ENCODE measurements at regions not wholly inside any gene's neighbourhood (a gene's known extent, or its start where the extent isn't known, plus 50 kb on each side); places are given as distances from the start of the nearest gene placed in this dataset.
"Not testable (repeated sequence)": the region's sequence is repeated elsewhere in the genome, so short reads cannot be mapped to it uniquely, and the experiment has no call there.

DNA sequence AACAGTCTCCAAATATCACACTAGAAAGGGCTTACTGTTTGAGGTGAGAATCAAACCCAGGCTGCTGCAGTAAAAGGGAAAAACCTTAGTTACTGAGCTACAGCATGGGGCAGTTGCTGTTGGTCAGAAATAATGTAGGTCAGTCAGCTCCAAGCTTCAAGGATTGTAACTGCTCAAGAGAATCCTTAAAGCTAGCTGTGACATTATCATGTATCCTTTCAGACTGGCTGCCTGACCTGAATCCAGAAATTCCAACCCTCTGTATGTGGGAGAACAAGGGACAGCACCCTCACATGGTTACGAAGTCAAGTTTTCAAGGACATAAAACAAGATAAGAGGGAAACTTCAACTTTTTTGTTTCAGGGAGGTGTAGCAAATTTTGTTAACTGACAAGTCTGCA is 365.9 kb upstream of the NPAP1 start:
- DNase-seq (ENCODE audit: low spot score) = not testable (repeated sequence)

DNA sequence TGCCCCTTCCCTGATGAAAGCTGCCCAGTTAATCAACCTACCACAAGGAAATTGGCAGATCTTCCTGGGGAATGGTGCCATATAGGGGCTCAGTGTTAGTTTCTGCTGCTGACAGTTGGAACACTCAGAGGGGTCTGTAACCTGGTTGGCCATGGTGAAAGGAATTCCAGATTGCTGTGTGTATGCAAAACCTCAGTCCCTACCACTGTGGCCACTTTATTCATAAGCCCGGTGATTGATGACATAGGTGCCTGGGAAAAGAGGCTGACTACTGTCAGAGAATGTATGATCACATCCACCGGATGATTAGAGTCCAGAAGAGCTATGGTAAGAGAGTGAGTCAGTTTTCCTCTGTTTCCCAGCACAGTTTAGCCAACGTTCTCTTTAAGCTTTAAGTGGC is 363.9 kb upstream of the NPAP1 start:
- DNase-seq (ENCODE audit: low spot score) = not testable (repeated sequence)

- not testable (repeated sequence) for DNase-seq (ENCODE audit: low spot score)
Measured at GRCh38 chr15:24316326-24316725, 359.2 kb upstream of the NPAP1 start.

DNA sequence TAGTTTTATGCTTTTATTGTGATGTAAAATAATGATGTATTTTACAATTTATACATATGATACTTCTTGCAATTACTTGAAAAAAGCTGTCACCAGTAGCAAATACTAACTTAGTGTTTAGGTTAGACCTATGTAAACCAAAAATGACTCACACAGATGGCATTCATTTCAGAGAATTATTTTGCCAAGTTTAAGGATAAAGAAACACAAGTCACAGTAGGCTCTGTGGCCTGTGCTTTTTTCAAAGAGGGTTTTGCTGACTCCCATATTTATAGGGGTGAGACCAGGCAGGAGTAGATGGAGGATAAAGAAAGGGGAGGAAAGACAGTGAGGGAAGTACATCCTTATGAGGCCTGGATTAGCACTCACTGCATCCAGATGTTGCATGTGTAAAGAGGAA is 356.6 kb upstream of the NPAP1 start:
- DNase-seq (ENCODE audit: low spot score) = no peak

GRCh38 chr15:24324096-24324495 is 351.5 kb upstream of the NPAP1 start:
- DNase-seq (ENCODE audit: low spot score) = not testable (repeated sequence)

- DNase-seq (ENCODE audit: low spot score) = not testable (repeated sequence)
Measured at GRCh38 chr15:24326513-24326912, 349.1 kb upstream of the NPAP1 start.

GRCh38 chr15:24331964-24332363 is 343.6 kb upstream of the NPAP1 start:
- not testable (repeated sequence) for DNase-seq (ENCODE audit: low spot score)

GRCh38 chr15:24341876-24342275 is 333.7 kb upstream of the NPAP1 start:
- not testable (repeated sequence) for DNase-seq (ENCODE audit: low spot score)

- DNase-seq (ENCODE audit: low spot score) = not testable (repeated sequence)
Measured at GRCh38 chr15:24352777-24353176, 322.8 kb upstream of the NPAP1 start.

- not testable (repeated sequence) for DNase-seq (ENCODE audit: low spot score)
Measured at GRCh38 chr15:24381103-24381502, 294.5 kb upstream of the NPAP1 start.

- not testable (repeated sequence) for DNase-seq (ENCODE audit: low spot score)
Measured at GRCh38 chr15:24385258-24385657, 290.3 kb upstream of the NPAP1 start.

- no peak for DNase-seq (ENCODE audit: low spot score)
Measured at GRCh38 chr15:24394303-24394702, 281.3 kb upstream of the NPAP1 start.

- DNase-seq (ENCODE audit: low spot score) = not testable (repeated sequence)
Measured at GRCh38 chr15:24412649-24413048, 262.9 kb upstream of the NPAP1 start.

DNA sequence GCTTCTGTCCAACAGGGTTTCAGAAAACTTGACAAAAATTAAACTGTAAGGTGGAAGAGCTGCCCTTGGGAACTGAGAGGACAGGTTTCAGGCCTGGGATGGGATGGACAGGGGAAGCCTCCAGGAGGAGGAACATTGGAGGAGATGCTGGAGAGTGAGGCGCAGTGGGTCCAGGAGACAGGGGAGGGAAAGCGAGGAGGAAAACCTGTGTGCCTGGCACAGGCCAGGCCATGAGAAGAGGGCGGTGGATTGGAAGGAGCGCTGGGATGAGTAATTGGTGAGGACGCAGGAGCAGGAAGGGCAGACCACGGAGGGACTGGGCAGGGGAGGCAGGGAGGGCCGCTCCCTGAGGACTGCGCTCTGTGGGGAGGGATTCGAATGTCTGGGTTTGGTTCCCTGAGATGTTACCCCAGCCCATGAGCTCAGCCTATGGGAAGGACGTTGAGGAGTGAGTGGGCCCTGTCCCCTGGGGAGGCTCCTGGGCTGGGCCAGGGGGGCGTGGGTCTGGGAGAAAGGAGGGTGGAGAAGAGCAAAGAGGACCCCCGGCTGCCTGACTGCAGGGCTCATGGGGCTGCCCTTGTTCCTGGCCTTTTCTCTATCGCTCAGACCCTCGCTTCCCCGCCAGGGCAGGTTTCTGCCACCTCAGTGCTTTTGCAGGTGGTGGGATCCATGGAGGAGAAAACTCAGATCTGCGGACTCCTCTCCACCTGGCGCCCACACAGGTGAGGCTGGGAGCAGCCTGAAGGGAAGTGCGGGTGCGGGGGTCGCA is 249.1 kb upstream of the NPAP1 start:
- DNase-seq (ENCODE audit: low spot score) = not testable (repeated sequence)

- DNase-seq (ENCODE audit: low spot score) = not testable (repeated sequence)
Measured at GRCh38 chr15:24427055-24427400, 248.5 kb upstream of the NPAP1 start.

DNA sequence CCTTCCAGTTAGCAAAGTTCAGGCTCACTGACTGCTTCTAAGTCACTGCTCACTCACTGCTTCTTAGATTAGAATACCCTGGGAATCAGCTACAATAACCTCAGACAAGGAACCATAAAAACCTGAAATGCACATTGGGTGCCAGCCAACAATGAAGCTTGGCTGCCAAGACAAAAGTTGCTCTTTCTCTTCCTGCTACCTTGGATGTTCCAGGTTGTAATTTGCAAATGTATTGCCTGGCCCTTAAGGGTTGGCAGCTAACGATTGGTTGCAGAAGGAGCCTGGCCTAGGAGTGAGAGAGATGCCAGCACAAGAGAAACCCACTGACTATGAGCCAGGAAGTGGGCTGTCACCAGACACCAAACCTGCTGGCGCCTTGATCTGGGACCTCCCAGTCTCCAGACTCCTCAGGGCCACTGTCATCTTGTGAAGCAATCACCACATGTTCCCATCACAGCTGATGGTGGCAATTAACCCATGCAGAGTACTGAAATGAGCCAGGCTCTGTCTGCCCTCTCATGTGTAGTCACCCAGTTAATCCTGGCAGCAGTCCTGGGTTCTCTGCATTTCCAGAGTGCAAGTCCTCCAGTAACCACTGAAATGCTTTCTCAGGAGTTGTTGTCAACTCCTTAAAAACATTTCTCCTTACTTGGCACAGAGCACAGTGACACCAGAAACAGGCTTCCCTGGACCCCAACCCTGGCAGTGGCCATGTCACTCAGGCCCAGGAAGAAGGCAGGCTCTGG is 240.3 kb upstream of the NPAP1 start:
- not testable (repeated sequence) for DNase-seq (ENCODE audit: low spot score)

GRCh38 chr15:24437270-24437669 is 238.3 kb upstream of the NPAP1 start:
- DNase-seq (ENCODE audit: low spot score) = not testable (repeated sequence)

DNA sequence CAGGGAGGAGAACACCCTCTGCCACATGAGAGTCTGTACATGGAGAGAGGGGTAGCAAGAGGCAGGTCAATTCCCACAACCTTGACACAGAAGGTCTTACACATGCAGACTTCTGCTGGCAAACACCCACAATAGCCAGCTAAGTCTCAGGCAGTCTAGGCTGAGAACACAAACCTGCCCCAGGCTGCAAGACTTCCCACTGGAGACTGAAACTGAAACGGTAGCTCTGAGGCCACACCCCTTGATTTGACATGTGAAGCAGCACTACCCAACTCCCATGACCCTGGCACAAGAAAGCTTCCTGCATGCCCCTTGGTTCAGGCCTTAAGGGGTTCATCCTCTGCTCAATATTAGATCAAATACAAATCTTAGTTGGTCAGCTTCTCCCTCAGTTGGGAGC is 237.8 kb upstream of the NPAP1 start:
- not testable (repeated sequence) for DNase-seq (ENCODE audit: low spot score)

DNA sequence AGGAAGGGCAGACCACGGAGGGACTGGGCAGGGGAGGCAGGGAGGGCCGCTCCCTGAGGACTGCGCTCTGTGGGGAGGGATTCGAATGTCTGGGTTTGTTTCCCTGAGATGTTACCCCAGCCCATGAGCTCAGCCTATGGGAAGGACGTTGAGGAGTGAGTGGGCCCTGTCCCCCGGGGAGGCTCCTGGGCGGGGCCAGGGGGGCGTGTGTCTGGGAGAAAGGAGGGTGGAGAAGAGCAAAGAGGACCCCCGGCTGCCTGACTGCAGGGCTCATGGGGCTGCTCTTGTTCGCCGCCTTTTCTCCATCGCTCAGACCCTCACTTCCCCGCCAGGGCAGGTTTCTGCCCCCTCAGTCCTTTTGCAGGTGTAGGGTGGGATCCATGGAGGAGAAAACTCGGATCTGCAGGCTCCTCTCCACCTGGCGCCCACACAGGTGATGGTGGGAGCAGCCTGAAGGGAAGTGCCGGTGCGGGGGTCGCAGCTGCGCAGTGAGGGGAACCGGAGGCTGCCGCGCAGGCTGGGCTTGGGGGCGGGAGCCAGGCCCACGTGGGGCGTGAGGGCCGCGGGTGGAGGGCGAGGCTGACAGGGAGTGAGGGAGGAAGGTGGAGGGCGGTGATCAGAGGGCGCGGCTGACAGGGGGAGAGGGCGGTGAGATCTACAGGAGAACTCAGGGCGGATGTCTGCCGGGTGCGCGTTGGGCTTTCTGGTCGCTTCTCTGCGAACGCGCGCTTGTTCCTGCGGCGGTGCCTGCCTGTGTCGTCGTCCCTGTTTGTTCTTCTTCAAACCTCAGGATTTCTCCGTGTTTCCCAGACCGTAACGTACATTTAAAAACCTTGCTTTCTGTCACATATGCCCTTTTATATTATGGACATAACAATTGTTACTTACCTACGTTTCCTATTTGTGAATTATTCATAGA is 198.2 kb upstream of the NPAP1 start:
- not testable (repeated sequence) for DNase-seq (ENCODE audit: low spot score)

- not testable (repeated sequence) for DNase-seq (ENCODE audit: low spot score)
Measured at GRCh38 chr15:24485885-24486567, 189.5 kb upstream of the NPAP1 start.

DNA sequence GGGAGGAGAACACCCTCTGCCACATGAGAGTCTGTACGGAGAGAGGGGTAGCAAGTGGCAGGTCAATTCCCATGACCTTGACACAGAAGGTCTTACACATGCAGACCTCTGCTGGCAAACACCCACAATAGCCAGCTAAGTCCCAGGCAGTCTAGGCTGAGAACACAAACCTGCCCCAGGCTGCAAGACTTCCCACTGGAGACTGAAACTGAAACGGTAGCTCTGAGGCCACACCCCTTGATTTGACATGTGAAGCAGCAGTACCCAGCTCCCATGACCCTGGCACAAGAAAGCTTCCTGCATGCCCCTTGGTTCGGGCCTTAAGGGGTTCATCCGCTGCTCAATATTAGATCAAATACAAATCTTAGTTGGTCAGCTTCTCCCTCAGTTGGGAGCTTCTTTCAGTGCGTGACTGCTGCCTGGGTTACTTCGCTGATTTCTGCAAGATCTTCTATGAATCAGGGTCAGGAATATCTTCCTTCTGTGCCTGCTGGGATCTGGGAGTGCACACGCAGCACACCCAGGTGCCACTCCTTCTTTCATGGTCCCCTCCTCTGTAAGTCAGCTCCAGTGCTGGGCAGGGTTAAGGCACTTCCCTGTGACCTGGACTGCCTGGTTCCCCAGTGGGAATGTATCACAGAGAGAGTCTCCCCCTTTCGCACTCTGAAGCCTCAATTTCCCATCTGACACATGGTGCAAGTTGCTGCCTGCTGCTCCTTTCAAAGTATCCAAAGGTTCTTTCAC is 187.2 kb upstream of the NPAP1 start:
- DNase-seq (ENCODE audit: low spot score) = not testable (repeated sequence)
